ENCODE measurements at regions not wholly inside any gene's neighbourhood (a gene's known extent, or its start where the extent isn't known, plus 50 kb on each side); places are given as distances from the start of the nearest gene placed in this dataset.

GRCh38 chr14:27006570-27006969 lies 408.7 kb upstream of the NOVA1 start:
- TF ChIP-seq USF1 (IDR thresholded peaks at IDR 0.05) (no peak), RAD21 (IDR thresholded peaks at IDR 0.05; ENCODE audit: low read depth) (no peak), CREB1 (IDR thresholded peaks at IDR 0.05; ENCODE audit: low read depth) (no peak), CEBPB (IDR thresholded peaks at IDR 0.05) (no peak), MAX (IDR thresholded peaks at IDR 0.05) (no peak), REST (IDR thresholded peaks at IDR 0.05; ENCODE audit: low read depth) (no peak), TAF1 (IDR thresholded peaks at IDR 0.05; ENCODE audit: low read depth) (no peak), TCF12 (IDR thresholded peaks at IDR 0.05; ENCODE audit: low read depth) (no peak), YY1 (IDR thresholded peaks at IDR 0.05; ENCODE audit: low read depth) (no peak), EGR1 (IDR thresholded peaks at IDR 0.05) (no peak)
